ENCODE measurements at regions not wholly inside any gene's neighbourhood (a gene's known extent, or its start where the extent isn't known, plus 50 kb on each side); places are given as distances from the start of the nearest gene placed in this dataset.

DNA sequence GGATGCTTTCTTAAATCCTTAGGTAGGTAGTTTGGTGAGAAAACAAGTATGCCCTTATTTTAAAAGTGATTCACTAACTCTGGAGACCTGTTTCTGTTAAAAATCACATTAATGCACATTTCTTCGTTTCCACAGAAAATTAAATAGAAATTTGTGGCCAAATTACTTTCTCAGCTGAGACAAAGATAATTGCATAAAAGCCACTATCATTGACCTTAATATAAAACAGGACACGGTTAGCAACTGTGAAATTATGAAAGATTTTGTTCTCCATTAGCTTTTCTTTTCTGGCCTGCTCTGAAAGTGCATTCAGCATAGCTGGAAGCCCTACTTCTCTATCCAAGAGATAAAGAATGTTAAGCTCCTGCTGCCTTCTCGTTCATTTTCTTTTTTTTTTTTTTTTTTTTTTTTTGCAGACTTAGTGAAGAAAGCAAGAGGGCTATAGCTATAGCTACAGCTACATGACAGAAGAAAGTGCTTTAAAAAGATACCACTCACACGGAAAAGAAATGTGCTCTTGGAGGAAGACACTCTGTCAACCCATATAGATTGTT lies 576.9 kb downstream of the OTOL1 start:
- Histone ChIP-seq H3K27ac (ENCODE audit: low read depth, low read length) (no peak overlapping the region), H3K9me3 (ENCODE audit: control insufficient read depth in 3 of 3, low read length in 3 of 3) (no peaks in the 10 kb centered on the region), H3K36me3 (ENCODE audit: control insufficient read depth in 3 of 3, insufficient read depth in 3 of 3, low read length in 3 of 3) (no peaks in the 10 kb centered on the region), H3K4me1 (ENCODE audit: control insufficient read depth in 3 of 3, insufficient read depth in 3 of 3, low read length in 3 of 3) (no peaks in the 10 kb centered on the region), H3K27me3 (ENCODE audit: control insufficient read depth in 3 of 3, insufficient read depth in 3 of 3, low read length in 3 of 3) (no peaks in the 10 kb centered on the region), H3K4me3 (ENCODE audit: low read length in 3 of 3) (no peak overlapping the region), H3K9ac (ENCODE audit: low read depth in 1 of 3, low read length in 3 of 3) (no peak overlapping the region)

GRCh38 chr3:162077108-162077507 lies 580.5 kb downstream of the OTOL1 start:
- no peak overlapping the region for H3K4me3 ChIP-seq (ENCODE audit: low read length in 3 of 3)
- H3K4me1 ChIP-seq (ENCODE audit: control insufficient read depth in 3 of 3, insufficient read depth in 3 of 3, low read length in 3 of 3) = peaks cover 0 to 3% (median 0%) of the 10 kb centered on the region in 3 donors
- H3K9me3 ChIP-seq (ENCODE audit: control insufficient read depth in 3 of 3, low read length in 3 of 3) = no peaks in the 10 kb centered on the region
- no peak overlapping the region for H3K9ac ChIP-seq (ENCODE audit: low read depth in 1 of 3, low read length in 3 of 3)
- H3K27ac ChIP-seq (ENCODE audit: low read depth, low read length) = no peak overlapping the region
- H3K27me3 ChIP-seq (ENCODE audit: control insufficient read depth in 3 of 3, insufficient read depth in 3 of 3, low read length in 3 of 3) = no peaks in the 10 kb centered on the region
- H3K36me3 ChIP-seq (ENCODE audit: control insufficient read depth in 3 of 3, insufficient read depth in 3 of 3, low read length in 3 of 3) = no peaks in the 10 kb centered on the region

- H3K27ac ChIP-seq (ENCODE audit: low read depth, low read length) = no peak overlapping the region
- no peaks in the 10 kb centered on the region for H3K27me3 ChIP-seq (ENCODE audit: control insufficient read depth in 3 of 3, insufficient read depth in 3 of 3, low read length in 3 of 3)
- no peak overlapping the region for H3K4me3 ChIP-seq (ENCODE audit: low read length in 3 of 3)
- H3K9ac ChIP-seq (ENCODE audit: low read depth in 1 of 3, low read length in 3 of 3) = no peak overlapping the region
- H3K9me3 ChIP-seq (ENCODE audit: control insufficient read depth in 3 of 3, low read length in 3 of 3) = no peaks in the 10 kb centered on the region
- no peaks in the 10 kb centered on the region for H3K36me3 ChIP-seq (ENCODE audit: control insufficient read depth in 3 of 3, insufficient read depth in 3 of 3, low read length in 3 of 3)
- peaks cover 0 to 3% (median 0%) of the 10 kb centered on the region in 3 donors for H3K4me1 ChIP-seq (ENCODE audit: control insufficient read depth in 3 of 3, insufficient read depth in 3 of 3, low read length in 3 of 3)
These were observed 585.9 kb downstream of the OTOL1 start for GRCh38 chr3:162082516-162082915.

DNA sequence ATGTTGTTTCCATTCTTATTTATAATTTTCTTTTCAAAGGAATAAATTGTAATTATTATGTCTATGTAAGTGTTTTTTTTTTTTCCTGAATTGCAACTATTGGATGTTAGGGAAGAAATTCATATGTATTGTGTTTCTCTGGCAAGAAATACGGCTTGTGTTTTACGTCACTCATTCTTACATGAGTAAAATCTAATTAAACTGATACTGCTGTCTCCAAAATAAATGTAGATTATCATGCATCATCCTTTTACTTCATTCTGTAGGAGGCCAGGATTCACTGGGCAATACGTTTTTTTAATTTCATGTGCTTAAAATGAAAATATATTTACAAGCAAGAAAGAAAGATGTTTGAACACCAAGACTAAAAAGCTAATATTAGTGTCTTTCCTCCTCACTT lies 590.8 kb downstream of the OTOL1 start:
- H3K4me1 ChIP-seq (ENCODE audit: control insufficient read depth in 3 of 3, insufficient read depth in 3 of 3, low read length in 3 of 3) = no peaks in the 10 kb centered on the region
- no peaks in the 10 kb centered on the region for H3K9me3 ChIP-seq (ENCODE audit: control insufficient read depth in 3 of 3, low read length in 3 of 3)
- H3K36me3 ChIP-seq (ENCODE audit: control insufficient read depth in 3 of 3, insufficient read depth in 3 of 3, low read length in 3 of 3) = no peaks in the 10 kb centered on the region
- H3K27me3 ChIP-seq (ENCODE audit: control insufficient read depth in 3 of 3, insufficient read depth in 3 of 3, low read length in 3 of 3) = no peaks in the 10 kb centered on the region
- H3K9ac ChIP-seq (ENCODE audit: low read depth in 1 of 3, low read length in 3 of 3) = no peak overlapping the region
- no peak overlapping the region for H3K4me3 ChIP-seq (ENCODE audit: low read length in 3 of 3)
- H3K27ac ChIP-seq (ENCODE audit: low read depth, low read length) = no peak overlapping the region

GRCh38 chr3:162092751-162093150 lies 596.1 kb downstream of the OTOL1 start:
- Histone ChIP-seq H3K27me3 (ENCODE audit: control insufficient read depth in 3 of 3, insufficient read depth in 3 of 3, low read length in 3 of 3) (no peaks in the 10 kb centered on the region), H3K4me1 (ENCODE audit: control insufficient read depth in 3 of 3, insufficient read depth in 3 of 3, low read length in 3 of 3) (no peaks in the 10 kb centered on the region), H3K36me3 (ENCODE audit: control insufficient read depth in 3 of 3, insufficient read depth in 3 of 3, low read length in 3 of 3) (no peaks in the 10 kb centered on the region), H3K4me3 (ENCODE audit: low read length in 3 of 3) (no peak overlapping the region), H3K9me3 (ENCODE audit: control insufficient read depth in 3 of 3, low read length in 3 of 3) (no peaks in the 10 kb centered on the region), H3K27ac (ENCODE audit: low read depth, low read length) (no peak overlapping the region), H3K9ac (ENCODE audit: low read depth in 1 of 3, low read length in 3 of 3) (no peak overlapping the region)

- no peak overlapping the region for H3K27ac ChIP-seq (ENCODE audit: low read depth, low read length)
- H3K27me3 ChIP-seq (ENCODE audit: control insufficient read depth in 3 of 3, insufficient read depth in 3 of 3, low read length in 3 of 3) = no peaks in the 10 kb centered on the region
- no peak overlapping the region for H3K9ac ChIP-seq (ENCODE audit: low read depth in 1 of 3, low read length in 3 of 3)
- no peaks in the 10 kb centered on the region for H3K36me3 ChIP-seq (ENCODE audit: control insufficient read depth in 3 of 3, insufficient read depth in 3 of 3, low read length in 3 of 3)
- no peaks in the 10 kb centered on the region for H3K9me3 ChIP-seq (ENCODE audit: control insufficient read depth in 3 of 3, low read length in 3 of 3)
- H3K4me1 ChIP-seq (ENCODE audit: control insufficient read depth in 3 of 3, insufficient read depth in 3 of 3, low read length in 3 of 3) = no peaks in the 10 kb centered on the region
- no peak overlapping the region for H3K4me3 ChIP-seq (ENCODE audit: low read length in 3 of 3)
These were observed 597.7 kb downstream of the OTOL1 start for GRCh38 chr3:162094301-162094700.

GRCh38 chr3:162096874-162097273 lies 600.3 kb downstream of the OTOL1 start:
- Histone ChIP-seq H3K4me1 (ENCODE audit: control insufficient read depth in 3 of 3, insufficient read depth in 3 of 3, low read length in 3 of 3) (no peaks in the 10 kb centered on the region), H3K27ac (ENCODE audit: low read depth, low read length) (no peak overlapping the region), H3K9ac (ENCODE audit: low read depth in 1 of 3, low read length in 3 of 3) (no peak overlapping the region), H3K36me3 (ENCODE audit: control insufficient read depth in 3 of 3, insufficient read depth in 3 of 3, low read length in 3 of 3) (no peaks in the 10 kb centered on the region), H3K9me3 (ENCODE audit: control insufficient read depth in 3 of 3, low read length in 3 of 3) (no peaks in the 10 kb centered on the region), H3K27me3 (ENCODE audit: control insufficient read depth in 3 of 3, insufficient read depth in 3 of 3, low read length in 3 of 3) (no peaks in the 10 kb centered on the region), H3K4me3 (ENCODE audit: low read length in 3 of 3) (no peak overlapping the region)

GRCh38 chr3:162103808-162104207 lies 607.2 kb downstream of the OTOL1 start:
- Histone ChIP-seq H3K9me3 (ENCODE audit: control insufficient read depth in 3 of 3, low read length in 3 of 3) (no peaks in the 10 kb centered on the region), H3K27ac (ENCODE audit: low read depth, low read length) (no peak overlapping the region), H3K4me1 (ENCODE audit: control insufficient read depth in 3 of 3, insufficient read depth in 3 of 3, low read length in 3 of 3) (no peaks in the 10 kb centered on the region), H3K27me3 (ENCODE audit: control insufficient read depth in 3 of 3, insufficient read depth in 3 of 3, low read length in 3 of 3) (no peaks in the 10 kb centered on the region), H3K9ac (ENCODE audit: low read depth in 1 of 3, low read length in 3 of 3) (no peak overlapping the region), H3K36me3 (ENCODE audit: control insufficient read depth in 3 of 3, insufficient read depth in 3 of 3, low read length in 3 of 3) (no peaks in the 10 kb centered on the region), H3K4me3 (ENCODE audit: low read length in 3 of 3) (no peak overlapping the region)

DNA sequence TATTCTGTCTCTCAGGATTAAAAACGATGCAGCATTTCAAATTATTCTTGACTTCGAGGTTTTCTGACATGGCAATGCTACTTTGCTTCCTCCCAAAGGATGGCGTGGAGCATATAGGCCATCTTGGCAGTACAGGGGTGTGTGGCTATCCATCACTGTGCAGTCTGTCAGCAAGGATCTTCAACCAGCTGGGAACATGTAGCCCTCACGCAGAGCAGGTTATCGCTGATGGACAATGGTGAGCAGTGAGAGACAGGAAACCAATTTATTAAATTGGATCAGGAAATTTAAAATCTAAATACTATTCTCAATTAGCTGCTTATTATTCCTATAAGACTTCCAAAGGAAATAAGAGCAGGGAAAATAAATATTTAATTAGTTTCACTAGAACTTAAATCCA lies 615.3 kb downstream of the OTOL1 start:
- H3K27me3 ChIP-seq (ENCODE audit: control insufficient read depth in 3 of 3, insufficient read depth in 3 of 3, low read length in 3 of 3) = no peaks in the 10 kb centered on the region
- no peak overlapping the region for H3K27ac ChIP-seq (ENCODE audit: low read depth, low read length)
- H3K9ac ChIP-seq (ENCODE audit: low read depth in 1 of 3, low read length in 3 of 3) = no peak overlapping the region
- H3K9me3 ChIP-seq (ENCODE audit: control insufficient read depth in 3 of 3, low read length in 3 of 3) = no peaks in the 10 kb centered on the region
- no peaks in the 10 kb centered on the region for H3K4me1 ChIP-seq (ENCODE audit: control insufficient read depth in 3 of 3, insufficient read depth in 3 of 3, low read length in 3 of 3)
- H3K4me3 ChIP-seq (ENCODE audit: low read length in 3 of 3) = no peak overlapping the region
- H3K36me3 ChIP-seq (ENCODE audit: control insufficient read depth in 3 of 3, insufficient read depth in 3 of 3, low read length in 3 of 3) = no peaks in the 10 kb centered on the region

DNA sequence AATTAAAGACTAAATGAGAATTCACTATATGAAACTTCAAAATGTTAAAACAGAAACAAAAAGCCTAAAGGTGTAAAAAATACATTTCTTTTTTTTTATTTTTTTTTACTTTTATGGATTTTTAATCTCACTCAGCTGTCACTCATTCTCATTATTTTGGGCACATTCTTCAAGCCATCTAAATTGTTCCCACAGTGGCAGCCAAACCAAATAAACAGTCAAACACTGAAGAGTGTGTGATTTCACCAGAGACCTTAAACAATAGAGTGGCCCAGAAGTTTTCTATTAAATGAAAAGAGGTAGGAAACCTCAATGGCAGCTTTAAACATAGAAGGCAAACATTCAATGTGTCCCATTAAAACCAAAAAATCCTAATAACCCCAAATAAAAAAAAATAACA lies 616.1 kb downstream of the OTOL1 start:
- H3K27ac ChIP-seq (ENCODE audit: low read depth, low read length) = no peak overlapping the region
- H3K9ac ChIP-seq (ENCODE audit: low read depth in 1 of 3, low read length in 3 of 3) = no peak overlapping the region
- no peak overlapping the region for H3K4me3 ChIP-seq (ENCODE audit: low read length in 3 of 3)
- no peaks in the 10 kb centered on the region for H3K36me3 ChIP-seq (ENCODE audit: control insufficient read depth in 3 of 3, insufficient read depth in 3 of 3, low read length in 3 of 3)
- H3K27me3 ChIP-seq (ENCODE audit: control insufficient read depth in 3 of 3, insufficient read depth in 3 of 3, low read length in 3 of 3) = no peaks in the 10 kb centered on the region
- H3K9me3 ChIP-seq (ENCODE audit: control insufficient read depth in 3 of 3, low read length in 3 of 3) = no peaks in the 10 kb centered on the region
- no peaks in the 10 kb centered on the region for H3K4me1 ChIP-seq (ENCODE audit: control insufficient read depth in 3 of 3, insufficient read depth in 3 of 3, low read length in 3 of 3)

DNA sequence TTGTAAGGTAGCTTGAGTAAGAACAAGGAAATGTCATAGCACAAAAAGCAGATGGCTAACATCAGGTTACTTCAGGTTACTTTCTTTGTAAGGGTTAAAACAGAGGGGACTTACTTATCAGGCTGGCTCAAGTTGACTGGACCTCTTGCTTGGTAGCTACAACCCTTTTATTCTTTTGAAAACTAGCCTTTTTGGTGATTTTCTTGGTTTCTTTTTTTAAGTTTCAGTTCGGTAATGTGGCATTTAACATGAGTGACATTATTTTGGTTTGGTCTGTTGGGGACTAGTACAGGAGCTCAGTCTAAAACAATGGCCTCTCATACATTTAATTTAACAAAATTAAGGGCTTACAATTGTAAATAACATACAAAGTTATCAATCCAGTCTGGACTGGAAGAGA lies 621.4 kb downstream of the OTOL1 start:
- Histone ChIP-seq H3K36me3 (ENCODE audit: control insufficient read depth in 3 of 3, insufficient read depth in 3 of 3, low read length in 3 of 3) (no peaks in the 10 kb centered on the region), H3K27ac (ENCODE audit: low read depth, low read length) (no peak overlapping the region), H3K9ac (ENCODE audit: low read depth in 1 of 3, low read length in 3 of 3) (no peak overlapping the region), H3K4me1 (ENCODE audit: control insufficient read depth in 3 of 3, insufficient read depth in 3 of 3, low read length in 3 of 3) (no peaks in the 10 kb centered on the region), H3K9me3 (ENCODE audit: control insufficient read depth in 3 of 3, low read length in 3 of 3) (no peaks in the 10 kb centered on the region), H3K4me3 (ENCODE audit: low read length in 3 of 3) (no peak overlapping the region), H3K27me3 (ENCODE audit: control insufficient read depth in 3 of 3, insufficient read depth in 3 of 3, low read length in 3 of 3) (no peaks in the 10 kb centered on the region)

Measured in skeletal muscle tissue (tissue), 3 donors.